IMR-90 (cell line): ENCODE measurements at regions not wholly inside any gene's neighbourhood (a gene's known extent, or its start where the extent isn't known, plus 50 kb on each side); places are given as distances from the start of the nearest gene placed in this dataset.

Source experiments
- CTCF ChIP-seq: conservative IDR thresholded peaks from 2 replicates; pipeline ENCODE4 v1.5.1; 2012; ENCODE audit warnings: mild to moderate bottlenecking, low read depth, low read length, improper control_type of control experiment
- MAFK ChIP-seq: IDR thresholded peaks from 2 replicates; pipeline ENCODE4 v1.6.1; 2012; ENCODE audit warnings: low read depth, low read length, improper control_type of control experiment
- MAZ ChIP-seq: IDR thresholded peaks from 2 replicates; pipeline ENCODE4 v1.6.1; 2012; ENCODE audit warnings: low read depth, mild to moderate bottlenecking, low read length, improper control_type of control experiment, moderate library complexity, borderline replicate concordance
- MXI1 ChIP-seq: IDR thresholded peaks from 2 replicates; pipeline ENCODE4 v1.6.1; 2012; ENCODE audit warnings: low read depth, mild to moderate bottlenecking, low read length, moderate library complexity, borderline replicate concordance
- POLR2A ChIP-seq: IDR thresholded peaks from 2 replicates; pipeline ENCODE4 v1.6.1; 2012; ENCODE audit warnings: mild to moderate bottlenecking, low read depth, low read length
- RAD21 ChIP-seq: IDR thresholded peaks from 2 replicates; pipeline ENCODE4 v1.6.1; 2012; ENCODE audit warnings: low read length, improper control_type of control experiment
- SMC3 ChIP-seq: fragments of 150-350 bp; IDR thresholded peaks from 2 replicates; pipeline ENCODE4 v1.6.1; 2016; ENCODE audit warnings: low read depth, mild to moderate bottlenecking, antibody characterized with exemption, low read length, moderate library complexity
- USF2 ChIP-seq: fragments of 150-350 bp; IDR thresholded peaks from 2 replicates; pipeline ENCODE4 v1.6.1; 2017; ENCODE audit warnings: mild to moderate bottlenecking, antibody characterized with exemption, low read length, low read depth

GRCh38 chr13:28564030-28564429, 69.1 kb upstream of the FLT1 start:
- no peak for TF ChIP-seq CTCF
- no peak for TF ChIP-seq SMC3
- TF ChIP-seq POLR2A, result no peak
- no peak for TF ChIP-seq RAD21
- TF ChIP-seq USF2, result no peak
- TF ChIP-seq MXI1, result no peak
- no peak for TF ChIP-seq MAFK
- no peak for TF ChIP-seq MAZ
